IPS-NIHi7 (cell line): ENCODE measurements at regions not wholly inside any gene's neighbourhood (a gene's known extent, or its start where the extent isn't known, plus 50 kb on each side); places are given as distances from the start of the nearest gene placed in this dataset.
"Not testable (repeated sequence)": the region's sequence is repeated elsewhere in the genome, so short reads cannot be mapped to it uniquely, and the experiment has no call there.

Experiments used
- DNase-seq: peaks from one replicate; pipeline ENCODE4 v3.0.0; 2012; ENCODE audit warnings: mixed read lengths; ENCODE audit errors: extremely low spot score

GRCh38 chr21:38112219-38112789, 144.5 kb upstream of the KCNJ15 start:
- no peak for DNase-seq

GRCh38 chr21:38114717-38115333, 142.0 kb upstream of the KCNJ15 start:
- no peak for DNase-seq

- DNase-seq = no peak
These were observed 140.9 kb upstream of the KCNJ15 start for GRCh38 chr21:38115870-38116269.

GRCh38 chr21:38119793-38120192, 137.0 kb upstream of the KCNJ15 start:
- DNase-seq = no peak

- DNase-seq = not testable (repeated sequence)
These were observed 136.2 kb upstream of the KCNJ15 start for GRCh38 chr21:38120679-38120983.

- DNase-seq = no peak
These were observed 135.6 kb upstream of the KCNJ15 start for GRCh38 chr21:38120984-38121855.

GRCh38 chr21:38121888-38122720, 134.7 kb upstream of the KCNJ15 start:
- no peak for DNase-seq

- DNase-seq = no peak
These were observed 133.2 kb upstream of the KCNJ15 start for GRCh38 chr21:38123626-38124025.

- DNase-seq = peak; percentile 83
These were observed 130.0 kb upstream of the KCNJ15 start for GRCh38 chr21:38126666-38127303.

GRCh38 chr21:38129711-38130110, 127.1 kb upstream of the KCNJ15 start:
- no peak for DNase-seq

GRCh38 chr21:38133240-38133639, 123.6 kb upstream of the KCNJ15 start:
- DNase-seq = no peak

GRCh38 chr21:38134084-38134873, 122.5 kb upstream of the KCNJ15 start:
- DNase-seq = no peak

GRCh38 chr21:38136201-38136600, 120.6 kb upstream of the KCNJ15 start:
- no peak for DNase-seq

GRCh38 chr21:38139380-38140168, 117.2 kb upstream of the KCNJ15 start:
- DNase-seq = no peak

GRCh38 chr21:38140207-38140903, 116.4 kb upstream of the KCNJ15 start:
- no peak for DNase-seq

GRCh38 chr21:38142224-38142623, 114.6 kb upstream of the KCNJ15 start:
- DNase-seq = no peak

GRCh38 chr21:38144193-38144592, 112.6 kb upstream of the KCNJ15 start:
- no peak for DNase-seq

GRCh38 chr21:38145104-38145503, 111.7 kb upstream of the KCNJ15 start:
- DNase-seq = no peak

- DNase-seq = no peak
These were observed 109.4 kb upstream of the KCNJ15 start for GRCh38 chr21:38147391-38147790.
